ENCODE measurements at regions not wholly inside any gene's neighbourhood (a gene's known extent, or its start where the extent isn't known, plus 50 kb on each side); places are given as distances from the start of the nearest gene placed in this dataset.

GRCh38 chr1:204746838-204747442 lies 61.4 kb upstream of the LRRN2 start:
- peaks cover 3% of the 10 kb centered on the region for H3K27me3 ChIP-seq (ENCODE audit: control insufficient read depth, insufficient read depth, low read length)
- DNase-seq (ENCODE audit: low read depth), result peak; percentile 14
- TF ChIP-seq, protein P1, sequence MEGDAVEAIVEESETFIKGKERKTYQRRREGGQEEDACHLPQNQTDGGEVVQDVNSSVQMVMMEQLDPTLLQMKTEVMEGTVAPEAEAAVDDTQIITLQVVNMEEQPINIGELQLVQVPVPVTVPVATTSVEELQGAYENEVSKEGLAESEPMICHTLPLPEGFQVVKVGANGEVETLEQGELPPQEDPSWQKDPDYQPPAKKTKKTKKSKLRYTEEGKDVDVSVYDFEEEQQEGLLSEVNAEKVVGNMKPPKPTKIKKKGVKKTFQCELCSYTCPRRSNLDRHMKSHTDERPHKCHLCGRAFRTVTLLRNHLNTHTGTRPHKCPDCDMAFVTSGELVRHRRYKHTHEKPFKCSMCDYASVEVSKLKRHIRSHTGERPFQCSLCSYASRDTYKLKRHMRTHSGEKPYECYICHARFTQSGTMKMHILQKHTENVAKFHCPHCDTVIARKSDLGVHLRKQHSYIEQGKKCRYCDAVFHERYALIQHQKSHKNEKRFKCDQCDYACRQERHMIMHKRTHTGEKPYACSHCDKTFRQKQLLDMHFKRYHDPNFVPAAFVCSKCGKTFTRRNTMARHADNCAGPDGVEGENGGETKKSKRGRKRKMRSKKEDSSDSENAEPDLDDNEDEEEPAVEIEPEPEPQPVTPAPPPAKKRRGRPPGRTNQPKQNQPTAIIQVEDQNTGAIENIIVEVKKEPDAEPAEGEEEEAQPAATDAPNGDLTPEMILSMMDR (IDR thresholded peaks at IDR 0.05; ENCODE audit: insufficient read depth, low read length, poor library complexity, severe bottlenecking), result peak; percentile 99
- no peaks in the 10 kb centered on the region for H3K36me3 ChIP-seq (ENCODE audit: control insufficient read depth, insufficient read depth, low read length)
- H3K4me3 ChIP-seq (ENCODE audit: low read depth, low read length), result no peak overlapping the region

GRCh38 chr1:204751480-204751879 lies 65.9 kb upstream of the LRRN2 start:
- TF ChIP-seq, protein P1 (IDR thresholded peaks at IDR 0.05; ENCODE audit: insufficient read depth, low read length, poor library complexity, severe bottlenecking), result no peak
- H3K36me3 ChIP-seq (ENCODE audit: control insufficient read depth, insufficient read depth, low read length), result no peaks in the 10 kb centered on the region
- no peaks in the 10 kb centered on the region for H3K27me3 ChIP-seq (ENCODE audit: control insufficient read depth, insufficient read depth, low read length)
- DNase-seq (ENCODE audit: low read depth), result no peak
- no peak overlapping the region for H3K4me3 ChIP-seq (ENCODE audit: low read depth, low read length)

GRCh38 chr1:204751883-204752687 lies 66.5 kb upstream of the LRRN2 start:
- TF ChIP-seq, protein P1 (IDR thresholded peaks at IDR 0.05; ENCODE audit: insufficient read depth, low read length, poor library complexity, severe bottlenecking), result no peak
- no peak for DNase-seq (ENCODE audit: low read depth)
- H3K36me3 ChIP-seq (ENCODE audit: control insufficient read depth, insufficient read depth, low read length), result no peaks in the 10 kb centered on the region
- H3K4me3 ChIP-seq (ENCODE audit: low read depth, low read length), result no peak overlapping the region
- H3K27me3 ChIP-seq (ENCODE audit: control insufficient read depth, insufficient read depth, low read length), result no peaks in the 10 kb centered on the region

DNA sequence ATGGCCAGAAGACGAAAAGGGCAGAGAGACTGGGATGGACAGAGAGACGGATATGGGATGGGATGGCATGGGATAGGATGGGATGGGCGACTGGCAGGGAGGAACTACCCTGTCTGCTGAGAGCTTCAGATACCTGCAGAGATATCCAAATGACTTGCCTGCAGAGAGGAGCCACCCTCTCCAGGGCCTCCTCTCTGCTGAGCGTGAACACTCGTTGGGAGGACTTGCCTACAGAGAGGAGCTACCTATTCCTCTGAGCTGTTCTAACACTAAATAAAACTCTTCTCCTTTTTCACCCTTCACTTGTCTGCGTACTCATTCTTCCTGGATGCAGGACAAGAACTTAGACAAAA lies 67.1 kb upstream of the LRRN2 start:
- TF ChIP-seq, protein P1 (IDR thresholded peaks at IDR 0.05; ENCODE audit: insufficient read depth, low read length, poor library complexity, severe bottlenecking), result no peak
- no peak for DNase-seq (ENCODE audit: low read depth)

GRCh38 chr1:204754821-204755220 lies 69.3 kb upstream of the LRRN2 start:
- no peak for DNase-seq (ENCODE audit: low read depth)
- Histone ChIP-seq H3K4me3 (ENCODE audit: low read depth, low read length) (no peak overlapping the region), H3K27me3 (ENCODE audit: control insufficient read depth, insufficient read depth, low read length) (no peaks in the 10 kb centered on the region), H3K36me3 (ENCODE audit: control insufficient read depth, insufficient read depth, low read length) (no peaks in the 10 kb centered on the region)
- TF ChIP-seq, protein P1 (IDR thresholded peaks at IDR 0.05; ENCODE audit: insufficient read depth, low read length, poor library complexity, severe bottlenecking), result no peak

More for the DNA sequence above, 67.1 kb upstream of the LRRN2 start:
- Histone ChIP-seq H3K27me3 (ENCODE audit: control insufficient read depth, insufficient read depth, low read length) (no peaks in the 10 kb centered on the region), H3K4me3 (ENCODE audit: low read depth, low read length) (no peak overlapping the region), H3K36me3 (ENCODE audit: control insufficient read depth, insufficient read depth, low read length) (no peaks in the 10 kb centered on the region)

Data from kidney epithelial cell (primary cell).